PC-9 (cell line): ENCODE measurements at regions not wholly inside any gene's neighbourhood (a gene's known extent, or its start where the extent isn't known, plus 50 kb on each side); places are given as distances from the start of the nearest gene placed in this dataset.

ENCODE experiments used
- BruUV-seq: library from RNA; stranded (reverse); fragments of 400-500 nt; replicated peaks from 2 replicates; lab custom pipeline; 2021; lab: Mats Ljungman, UMichigan
- CTCF ChIA-PET: fragments of 300-600 bp; sonication (Branson Sonifier 250); formaldehyde crosslinking; loops from one replicate; lab custom pipeline; 2022; ENCODE audit warnings: antibody characterized with exemption; lab: Charles Lee
- POLR2A ChIA-PET: fragments of 300-600 bp; sonication (Branson Sonifier 250); formaldehyde crosslinking; loops from one replicate; lab custom pipeline; 2022; ENCODE audit warnings: antibody characterized with exemption; ENCODE audit not compliant: unreplicated experiment; lab: Charles Lee
- DNase-seq, 2 experiments: peaks; one replicate each; pipeline versions ENCODE4 v3.0.0 to v3.0.0-alpha.2; 2015 to 2022; ENCODE audit warnings: mixed read lengths in 1 of 2
- H2AFZ ChIP-seq: fragments of 200-600 bp; sonication (generic); 2 replicates; pipeline ENCODE4 v1.8.1; 2017; ENCODE audit warnings: antibody characterized with exemption
- H3F3A ChIP-seq: fragments of 200-600 bp; sonication (generic); 2 replicates; pipeline ENCODE4 v1.8.1; 2017; ENCODE audit warnings: antibody characterized with exemption, mild to moderate bottlenecking, low read depth; ENCODE audit not compliant: insufficient read depth
- H3K27ac ChIP-seq: fragments of 200-600 bp; sonication (generic); 2 replicates; pipeline ENCODE4 v1.6.1; 2016; ENCODE audit warnings: mixed run types
- H3K27me3 ChIP-seq: fragments of 200-600 bp; sonication (generic); 2 replicates; pipeline ENCODE4 v1.6.1; 2016; ENCODE audit warnings: low read depth, mixed run types; ENCODE audit not compliant: insufficient read depth
- H3K36me3 ChIP-seq: fragments of 200-600 bp; sonication (generic); 2 replicates; pipeline ENCODE4 v1.6.1; 2016; ENCODE audit warnings: low read depth, mixed run types
- H3K4me1 ChIP-seq: fragments of 200-600 bp; sonication (generic); replicated peaks from 2 replicates; pipeline ENCODE4 v1.6.1; 2016; ENCODE audit warnings: mixed run types; ENCODE audit not compliant: insufficient read depth
- H3K4me2 ChIP-seq: fragments of 200-600 bp; sonication (generic); 2 replicates; pipeline ENCODE4 v1.6.1; 2017; ENCODE audit warnings: mixed run types
- H3K4me3 ChIP-seq: fragments of 200-600 bp; sonication (generic); 2 replicates; pipeline ENCODE4 v1.6.1; 2016; ENCODE audit warnings: mixed run types
- H3K79me2 ChIP-seq: fragments of 200-600 bp; sonication (generic); 2 replicates; pipeline ENCODE4 v1.6.1; 2017; ENCODE audit warnings: low read depth, mixed run types
- H3K9me2 ChIP-seq: fragments of 200-600 bp; sonication (generic); 2 replicates; pipeline ENCODE4 v1.8.1; 2017; ENCODE audit warnings: mild to moderate bottlenecking; ENCODE audit not compliant: insufficient read depth
- H3K9me3 ChIP-seq: fragments of 200-600 bp; sonication (generic); 2 replicates; pipeline ENCODE4 v1.8.1; 2016; ENCODE audit warnings: low read depth; ENCODE audit not compliant: insufficient read depth
- H4K20me1 ChIP-seq: fragments of 200-600 bp; sonication (generic); 2 replicates; pipeline ENCODE4 v1.8.1; 2017; ENCODE audit not compliant: insufficient read depth
- CTCF ChIP-seq: fragments of 200-600 bp; sonication (generic); conservative IDR thresholded peaks from 2 replicates; pipeline ENCODE4 v1.6.1; 2017; ENCODE audit warnings: mixed run types, antibody characterized with exemption, mild to moderate bottlenecking, moderate library complexity
- EZH2 ChIP-seq: fragments of 200-600 bp; sonication (generic); IDR thresholded peaks from 2 replicates; pipeline ENCODE4 v1.8.0; 2017; ENCODE audit warnings: antibody characterized with exemption, low read depth
- intact Hi-C: fragments of 100-400 bp; cut with micrococcal nuclease; formaldehyde crosslinking; loops from one replicate; pipeline ENCODE4 v1.10.0; 2022; ENCODE audit not compliant: unreplicated experiment

GRCh38 chr10:3348564-3348963 lies 176.0 kb upstream of the PITRM1 start:
- Histone ChIP-seq H3K9me3 (no peaks in the 10 kb centered on the region), H4K20me1 (no peaks in the 10 kb centered on the region), H3K4me1 (no peaks in the 10 kb centered on the region), H3F3A (no peaks in the 10 kb centered on the region), H3K36me3 (no peaks in the 10 kb centered on the region), H3K4me3 (no peak overlapping the region), H2AFZ (no peak overlapping the region), H3K79me2 (no peaks in the 10 kb centered on the region), H3K27ac (no peak overlapping the region), H3K27me3 (no peaks in the 10 kb centered on the region), H3K4me2 (no peak overlapping the region), H3K9me2 (no peaks in the 10 kb centered on the region)
- no peak for DNase-seq
- no TSS peak for BruUV-seq
- ChIA-PET POLR2A (no interaction called here), CTCF (interaction anchor here (0.6 kb wide), 1 partner anchor 1466 kb away, joined by 5 read pairs; no protein-coding TSS in a partner anchor)
- TF ChIP-seq CTCF (no peak), EZH2 (no peak)
- intact Hi-C loops, result no loop called here

- Histone ChIP-seq H3K4me1 (no peaks in the 10 kb centered on the region), H3K27me3 (no peaks in the 10 kb centered on the region), H3K27ac (no peak overlapping the region), H3K9me3 (no peaks in the 10 kb centered on the region), H3K36me3 (no peaks in the 10 kb centered on the region), H3K79me2 (no peaks in the 10 kb centered on the region), H4K20me1 (no peaks in the 10 kb centered on the region), H2AFZ (no peak overlapping the region), H3K9me2 (no peaks in the 10 kb centered on the region), H3K4me2 (no peak overlapping the region), H3F3A (no peaks in the 10 kb centered on the region), H3K4me3 (no peak overlapping the region)
- ChIA-PET CTCF (no interaction called here), POLR2A (no interaction called here)
- TF ChIP-seq CTCF, result no peak
- TF ChIP-seq EZH2, result no peak
- BruUV-seq, result no TSS peak
- intact Hi-C loops, result no loop called here
- no peak for DNase-seq
Measured at GRCh38 chr10:3347413-3348182, 175.0 kb upstream of the PITRM1 start.

- H3K27me3 ChIP-seq, result no peaks in the 10 kb centered on the region
- no peaks in the 10 kb centered on the region for H3K9me2 ChIP-seq
- POLR2A ChIA-PET, result no interaction called here
- no peak overlapping the region for H3K4me3 ChIP-seq
- DNase-seq, result no peak
- no peaks in the 10 kb centered on the region for H3K9me3 ChIP-seq
- no peaks in the 10 kb centered on the region for H3K4me1 ChIP-seq
- no peak overlapping the region for H3K4me2 ChIP-seq
- CTCF ChIA-PET, result no interaction called here
- BruUV-seq, result no TSS peak
- no peaks in the 10 kb centered on the region for H3K79me2 ChIP-seq
- TF ChIP-seq EZH2 (no peak), CTCF (no peak)
- no peaks in the 10 kb centered on the region for H3F3A ChIP-seq
- no peaks in the 10 kb centered on the region for H3K36me3 ChIP-seq
- H4K20me1 ChIP-seq, result no peaks in the 10 kb centered on the region
- intact Hi-C loops, result no loop called here
- no peak overlapping the region for H3K27ac ChIP-seq
- H2AFZ ChIP-seq, result no peak overlapping the region
Measured at GRCh38 chr10:3346851-3347250, 174.3 kb upstream of the PITRM1 start.
